ENCODE measurements at regions not wholly inside any gene's neighbourhood (a gene's known extent, or its start where the extent isn't known, plus 50 kb on each side); places are given as distances from the start of the nearest gene placed in this dataset.
"Not testable (repeated sequence)": the region's sequence is repeated elsewhere in the genome, so short reads cannot be mapped to it uniquely, and the experiment has no call there.

DNA sequence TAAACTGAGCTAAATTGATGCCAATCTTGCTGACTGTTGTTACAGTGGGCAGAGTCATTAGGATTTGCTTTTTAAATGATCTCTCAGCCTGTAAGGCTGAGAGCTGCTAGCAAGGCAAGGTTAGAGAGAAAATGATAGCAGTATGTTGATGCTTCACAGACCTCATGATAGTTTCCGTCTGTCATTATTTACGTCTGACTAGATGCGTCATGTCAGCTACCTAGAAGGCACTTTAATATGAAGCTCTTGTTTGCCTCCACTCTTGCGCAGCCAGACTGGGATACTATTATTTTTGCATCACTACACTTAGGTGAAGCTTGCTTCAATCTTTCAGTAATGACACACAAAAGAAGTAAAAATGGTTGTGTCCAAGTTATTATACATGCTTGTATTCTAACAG lies 313.8 kb downstream of the LNPK start:
- intact Hi-C loops (cut with micrococcal nuclease), result loop anchor here (10.0 kb wide), 1 partner anchor 323 kb away; no protein-coding TSS in a partner anchor

DNA sequence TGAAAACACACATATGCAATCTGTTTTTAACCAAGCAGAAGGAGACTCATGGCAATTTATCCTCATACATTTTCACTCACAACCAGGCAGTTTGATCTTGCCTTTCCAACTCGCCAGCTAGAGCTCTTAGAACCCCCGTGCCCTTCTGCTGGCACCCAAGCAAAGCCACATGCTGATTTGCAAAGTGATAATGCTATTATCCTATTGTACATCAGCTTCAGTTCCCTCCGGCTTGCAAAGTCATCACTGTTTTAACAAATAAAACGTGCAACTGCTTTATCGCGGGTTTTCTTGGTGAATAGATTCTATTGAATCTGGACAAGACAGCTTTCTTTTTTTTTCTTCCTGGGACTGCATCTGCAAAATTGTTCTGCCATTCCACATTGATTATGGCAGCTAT lies 314.6 kb downstream of the LNPK start:
- intact Hi-C loops (cut with micrococcal nuclease), result loop anchor here (10.0 kb wide), 1 partner anchor 323 kb away; no protein-coding TSS in a partner anchor

GRCh38 chr2:175686002-175686401 lies 316.1 kb downstream of the LNPK start:
- intact Hi-C loops (cut with micrococcal nuclease), result loop anchor here (10.0 kb wide), 1 partner anchor 321 kb away; no protein-coding TSS in a partner anchor

DNA sequence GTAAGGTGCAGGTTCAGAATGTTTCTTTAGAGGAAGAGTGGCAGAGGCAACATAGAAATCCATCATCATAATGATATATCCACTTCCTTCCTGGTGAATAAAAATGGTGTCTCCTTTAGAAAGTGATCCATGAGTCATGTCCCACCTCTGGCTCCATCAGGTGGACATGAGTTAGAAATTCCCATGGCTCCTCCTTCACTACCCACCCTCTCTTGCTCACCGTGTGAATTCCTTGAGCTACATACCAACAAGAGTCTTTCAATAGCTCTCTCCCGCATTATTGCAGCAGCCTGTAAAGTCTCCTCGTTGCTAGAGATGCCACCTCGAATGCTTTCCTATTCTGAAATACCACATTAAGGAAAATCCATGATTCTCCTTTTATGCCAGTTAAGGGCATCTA lies 317.6 kb downstream of the LNPK start:
- intact Hi-C loops (cut with micrococcal nuclease), result loop anchor here (10.0 kb wide), 1 partner anchor 320 kb away; no protein-coding TSS in a partner anchor

DNA sequence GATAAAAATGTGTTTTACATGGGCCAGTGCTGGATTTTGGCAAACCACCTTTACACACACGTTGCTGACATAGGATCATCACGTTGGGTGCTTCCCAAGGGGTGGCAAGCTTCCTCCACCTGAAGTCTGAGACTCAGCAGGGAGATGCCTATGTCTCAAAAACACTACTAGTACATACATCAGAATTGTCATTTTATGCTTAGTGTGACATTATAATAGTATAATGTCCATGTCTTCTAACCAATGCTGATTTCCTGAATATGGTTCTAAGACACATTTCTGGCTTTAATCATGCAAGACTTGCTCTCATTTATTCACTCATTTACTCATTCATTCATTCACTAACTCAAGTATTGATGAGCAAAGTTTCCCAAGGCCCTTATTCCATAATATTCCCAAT lies 322.3 kb downstream of the LNPK start:
- intact Hi-C loops (cut with micrococcal nuclease), result loop anchor here (10.0 kb wide), 1 partner anchor 315 kb away; no protein-coding TSS in a partner anchor

DNA sequence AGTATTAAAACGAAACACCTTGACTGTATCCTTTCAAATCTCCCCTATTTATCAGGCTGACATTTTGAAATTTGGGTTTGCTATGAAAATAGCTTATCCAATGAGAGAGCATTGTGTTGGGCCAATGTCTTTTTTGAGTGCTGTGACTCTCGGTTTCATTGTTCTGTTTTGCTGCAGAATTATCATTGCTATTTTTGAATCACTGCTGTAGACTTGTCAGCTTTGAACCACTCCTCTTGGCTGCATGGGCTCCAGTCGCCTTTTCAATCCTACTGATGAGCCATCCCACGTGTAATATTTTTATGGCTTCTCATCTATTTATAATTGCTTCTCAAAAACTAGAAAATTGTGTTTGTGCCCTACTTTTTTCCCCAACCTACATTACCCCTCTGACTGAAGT lies 322.8 kb downstream of the LNPK start:
- intact Hi-C loops (cut with micrococcal nuclease), result no loop called here

DNA sequence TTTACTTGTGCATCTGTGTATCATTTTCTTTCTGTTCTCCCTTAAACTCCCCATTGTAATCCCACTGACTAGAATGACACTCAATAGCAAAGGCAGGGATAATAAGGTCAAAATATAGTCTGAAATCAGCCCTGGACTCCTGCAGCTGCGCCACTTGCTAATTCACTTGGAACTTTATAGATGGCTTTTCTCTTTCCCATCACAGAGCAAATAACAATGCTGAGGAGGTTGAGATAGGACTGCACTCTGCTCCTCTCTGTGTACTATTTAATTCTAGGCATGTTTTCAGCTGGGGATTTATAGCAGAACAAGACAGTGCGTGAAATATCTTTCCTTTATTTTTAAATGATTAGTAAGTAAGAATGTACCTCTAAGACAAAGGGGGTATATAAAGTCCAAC lies 324.2 kb downstream of the LNPK start:
- intact Hi-C loops (cut with micrococcal nuclease), result no loop called here

DNA sequence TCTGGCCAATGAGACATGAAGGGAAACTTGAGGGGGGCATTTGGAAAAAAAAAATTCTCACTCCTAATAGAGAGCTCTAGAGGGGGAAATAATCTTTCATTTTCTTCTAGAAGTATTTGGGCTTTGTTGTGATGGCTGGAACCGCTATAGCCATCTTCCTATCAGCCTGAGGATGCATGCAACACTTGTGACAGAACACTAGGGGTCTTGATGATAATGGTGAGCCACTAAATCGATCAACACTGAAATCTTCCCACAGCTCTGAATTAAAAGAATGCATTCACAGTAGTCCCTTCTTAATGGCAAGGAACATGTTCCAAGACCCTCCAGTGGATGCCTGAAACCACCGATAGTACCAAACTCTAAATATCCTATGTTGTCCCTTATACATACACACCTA lies 325.3 kb downstream of the LNPK start:
- intact Hi-C loops (cut with micrococcal nuclease), result no loop called here

- intact Hi-C loops (cut with micrococcal nuclease), result not testable (repeated sequence)
Measured at GRCh38 chr2:175668804-175669203, 333.3 kb downstream of the LNPK start.

- intact Hi-C loops (cut with micrococcal nuclease), result no loop called here
Measured at GRCh38 chr2:175662335-175662734, 339.7 kb downstream of the LNPK start.

- intact Hi-C loops (cut with micrococcal nuclease), result no loop called here
Measured at GRCh38 chr2:175648577-175649063, 353.4 kb downstream of the LNPK start.

- intact Hi-C loops (cut with micrococcal nuclease), result no loop called here
Measured at GRCh38 chr2:175647058-175647457, 355.0 kb downstream of the LNPK start.

DNA sequence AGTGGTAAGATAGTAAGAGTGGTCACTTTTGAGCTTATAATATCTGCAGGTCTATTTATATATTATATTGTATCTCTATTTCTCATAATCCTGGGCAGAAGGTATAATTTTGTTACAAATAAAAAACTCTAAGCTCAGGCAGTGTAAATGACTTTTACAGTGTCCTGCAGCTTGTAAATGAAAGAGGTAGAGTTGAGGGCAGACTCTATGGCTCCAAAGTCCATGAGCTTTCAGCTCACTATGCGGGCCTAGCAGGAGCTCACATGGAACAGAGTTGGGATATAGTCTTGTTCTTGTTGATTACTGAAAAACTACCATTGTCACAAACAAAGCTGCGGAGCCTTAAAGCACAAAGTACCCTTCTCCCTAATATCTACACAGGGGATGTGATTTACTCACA lies 361.4 kb downstream of the LNPK start:
- intact Hi-C loops (cut with micrococcal nuclease), result no loop called here

DNA sequence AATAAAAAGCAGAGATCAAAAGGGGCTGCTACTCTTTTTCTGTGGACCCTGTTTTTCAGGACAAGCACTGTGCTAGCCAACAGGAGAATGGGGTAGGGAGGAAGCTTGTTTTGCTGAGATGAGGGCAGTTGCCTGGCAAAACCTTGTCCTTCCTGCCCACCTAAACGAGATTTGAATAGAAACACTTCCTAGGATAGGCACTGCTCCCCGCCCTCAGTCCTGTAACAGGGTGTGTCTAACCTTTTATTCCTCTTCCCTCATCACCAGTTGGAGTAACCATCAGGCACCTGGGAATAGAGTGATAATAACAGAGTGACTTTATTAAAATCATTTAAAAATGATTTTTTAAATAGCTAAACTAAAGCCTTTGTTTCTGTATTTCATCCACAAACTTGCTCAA lies 368.8 kb downstream of the LNPK start:
- intact Hi-C loops (cut with micrococcal nuclease), result no loop called here

- intact Hi-C loops (cut with micrococcal nuclease), result no loop called here
Measured at GRCh38 chr2:175631245-175631623, 370.8 kb downstream of the LNPK start.

- intact Hi-C loops (cut with micrococcal nuclease), result no loop called here
Measured at GRCh38 chr2:175630280-175631244, 371.5 kb downstream of the LNPK start.

DNA sequence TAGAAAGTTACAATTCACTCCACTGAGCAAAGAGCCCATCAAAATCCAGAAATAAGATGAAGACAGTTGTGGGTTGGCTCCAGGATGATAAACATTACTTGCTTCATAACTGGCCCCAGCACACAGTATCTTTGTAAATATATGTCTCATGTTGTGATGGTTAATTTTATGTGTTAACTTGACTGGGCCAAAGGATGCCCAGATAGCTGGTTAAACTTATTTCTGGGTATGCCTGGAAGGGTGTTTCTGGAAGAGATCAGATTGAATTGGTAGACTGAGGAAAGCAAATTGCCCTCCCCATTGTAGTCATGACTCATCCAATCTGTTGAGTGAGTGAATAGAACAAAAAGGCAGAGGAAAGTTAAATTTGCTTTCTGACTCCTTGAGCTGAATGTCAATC lies 373.8 kb downstream of the LNPK start:
- intact Hi-C loops (cut with micrococcal nuclease), result no loop called here

DNA sequence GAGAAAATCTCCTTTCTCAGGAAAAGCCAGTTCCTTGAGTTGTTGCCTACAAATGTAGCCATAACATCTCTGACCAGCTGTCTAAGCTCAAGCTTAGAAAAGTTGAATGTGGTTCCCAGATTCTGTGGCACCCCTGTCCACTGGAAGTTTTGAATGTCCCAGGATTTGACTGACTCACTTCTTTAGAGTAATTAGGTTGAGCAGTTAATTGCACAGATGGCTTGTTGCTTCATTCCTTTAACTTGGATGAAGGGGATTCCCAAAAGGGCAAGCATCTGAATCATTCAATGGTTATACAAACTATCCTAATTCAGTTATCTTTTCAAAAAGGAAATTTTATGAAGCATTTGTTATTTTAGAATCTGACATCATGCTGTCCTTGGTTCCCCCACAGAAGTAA lies 374.7 kb downstream of the LNPK start:
- intact Hi-C loops (cut with micrococcal nuclease), result no loop called here

- intact Hi-C loops (cut with micrococcal nuclease), result no loop called here
Measured at GRCh38 chr2:175626796-175627195, 375.3 kb downstream of the LNPK start.

DNA sequence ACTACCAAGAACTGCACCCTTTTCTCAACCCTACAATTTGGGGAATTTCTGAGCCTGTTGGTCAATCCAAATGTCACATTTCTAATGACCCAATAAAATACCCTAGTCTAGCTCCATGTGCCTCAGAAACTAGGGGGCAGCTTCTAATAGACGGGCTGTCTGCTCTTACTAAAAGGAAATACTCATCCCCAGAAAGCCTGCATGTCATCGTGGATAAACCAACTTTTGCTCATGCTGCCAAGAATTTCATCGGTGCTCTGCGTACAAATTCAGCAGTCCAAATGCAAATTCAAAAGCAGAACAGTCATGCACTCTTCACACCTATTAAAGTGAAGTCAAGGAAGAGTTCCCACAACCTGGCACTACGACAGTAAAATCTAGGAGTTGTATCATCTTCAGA lies 377.3 kb downstream of the LNPK start:
- intact Hi-C loops (cut with micrococcal nuclease), result no loop called here

DNA sequence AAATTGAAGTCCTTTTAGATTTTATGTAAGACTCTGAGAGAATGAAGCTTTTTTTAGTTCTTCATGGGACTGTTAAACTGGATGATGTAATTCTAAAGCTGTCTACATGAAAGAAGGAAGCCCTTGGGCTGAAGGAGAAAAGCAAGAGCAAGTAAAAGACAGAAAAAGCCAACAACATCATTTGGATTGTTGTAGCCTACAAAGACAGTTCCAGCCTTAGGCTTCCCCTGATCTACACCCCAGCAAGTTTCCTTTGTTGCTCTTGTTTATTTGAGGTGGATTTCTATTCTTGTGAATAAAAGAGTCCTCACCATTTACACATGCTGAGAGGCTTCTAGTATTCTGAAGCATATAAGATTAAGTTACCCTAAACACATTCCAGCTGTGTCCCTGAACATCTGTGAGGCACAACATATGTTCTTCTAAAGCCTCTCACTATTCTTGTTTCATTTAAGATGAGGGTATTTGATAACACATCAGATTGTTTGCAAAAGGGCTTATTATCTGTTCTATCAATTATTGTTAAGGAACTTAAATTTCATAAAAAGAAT lies 377.8 kb downstream of the LNPK start:
- intact Hi-C loops (cut with micrococcal nuclease), result no loop called here

GRCh38 chr2:175621821-175622220 lies 380.2 kb downstream of the LNPK start:
- intact Hi-C loops (cut with micrococcal nuclease), result no loop called here
